ENCODE measurements at regions not wholly inside any gene's neighbourhood (a gene's known extent, or its start where the extent isn't known, plus 50 kb on each side); places are given as distances from the start of the nearest gene placed in this dataset.

DNA sequence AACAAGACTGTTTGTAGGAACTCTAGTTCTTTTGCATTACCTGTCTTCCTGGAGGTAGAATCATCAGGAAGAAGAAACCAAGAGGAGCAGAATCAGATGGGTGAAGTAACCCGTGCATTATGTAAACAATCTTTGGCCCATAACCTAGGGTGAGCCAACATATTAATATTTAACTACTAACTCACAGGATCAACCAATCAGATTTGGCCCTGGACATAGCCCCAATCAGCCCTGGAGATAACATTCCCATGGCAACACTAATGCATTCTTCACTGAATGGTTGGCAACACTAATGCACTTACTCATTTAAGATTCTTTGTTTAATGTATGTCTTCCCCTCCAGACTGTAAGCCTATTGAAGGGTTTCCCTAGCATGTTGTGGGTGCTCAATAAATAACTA lies 72.0 kb upstream of the CTAGE1 start:
- TF ChIP-seq POLR2AphosphoS5 (IDR thresholded peaks at IDR 0.05; ENCODE audit: low read depth, low read length) = no peak
- TF ChIP-seq, protein P1, sequence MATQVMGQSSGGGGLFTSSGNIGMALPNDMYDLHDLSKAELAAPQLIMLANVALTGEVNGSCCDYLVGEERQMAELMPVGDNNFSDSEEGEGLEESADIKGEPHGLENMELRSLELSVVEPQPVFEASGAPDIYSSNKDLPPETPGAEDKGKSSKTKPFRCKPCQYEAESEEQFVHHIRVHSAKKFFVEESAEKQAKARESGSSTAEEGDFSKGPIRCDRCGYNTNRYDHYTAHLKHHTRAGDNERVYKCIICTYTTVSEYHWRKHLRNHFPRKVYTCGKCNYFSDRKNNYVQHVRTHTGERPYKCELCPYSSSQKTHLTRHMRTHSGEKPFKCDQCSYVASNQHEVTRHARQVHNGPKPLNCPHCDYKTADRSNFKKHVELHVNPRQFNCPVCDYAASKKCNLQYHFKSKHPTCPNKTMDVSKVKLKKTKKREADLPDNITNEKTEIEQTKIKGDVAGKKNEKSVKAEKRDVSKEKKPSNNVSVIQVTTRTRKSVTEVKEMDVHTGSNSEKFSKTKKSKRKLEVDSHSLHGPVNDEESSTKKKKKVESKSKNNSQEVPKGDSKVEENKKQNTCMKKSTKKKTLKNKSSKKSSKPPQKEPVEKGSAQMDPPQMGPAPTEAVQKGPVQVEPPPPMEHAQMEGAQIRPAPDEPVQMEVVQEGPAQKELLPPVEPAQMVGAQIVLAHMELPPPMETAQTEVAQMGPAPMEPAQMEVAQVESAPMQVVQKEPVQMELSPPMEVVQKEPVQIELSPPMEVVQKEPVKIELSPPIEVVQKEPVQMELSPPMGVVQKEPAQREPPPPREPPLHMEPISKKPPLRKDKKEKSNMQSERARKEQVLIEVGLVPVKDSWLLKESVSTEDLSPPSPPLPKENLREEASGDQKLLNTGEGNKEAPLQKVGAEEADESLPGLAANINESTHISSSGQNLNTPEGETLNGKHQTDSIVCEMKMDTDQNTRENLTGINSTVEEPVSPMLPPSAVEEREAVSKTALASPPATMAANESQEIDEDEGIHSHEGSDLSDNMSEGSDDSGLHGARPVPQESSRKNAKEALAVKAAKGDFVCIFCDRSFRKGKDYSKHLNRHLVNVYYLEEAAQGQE (IDR thresholded peaks at IDR 0.05; ENCODE audit: insufficient read depth in 1 of 2, low read depth in 2 of 2, low read length in 2 of 2) = no peak
- TF ChIP-seq FOXP2 (optimal IDR thresholded peaks at IDR 0.05; ENCODE audit: borderline replicate concordance, extremely low read depth, extremely low read length, insufficient read depth) = no peak
